Lower leg skin (tissue), 3 donors: ENCODE measurements at regions not wholly inside any gene's neighbourhood (a gene's known extent, or its start where the extent isn't known, plus 50 kb on each side); places are given as distances from the start of the nearest gene placed in this dataset.

Source experiments
- CTCF ChIP-seq, 3 donors: fragments of 450-650 bp; IDR thresholded peaks; one replicate each; pipeline ENCODE4 v1.5.1; 2016; ENCODE audit warnings: antibody characterized with exemption in 3 of 3, mild to moderate bottlenecking in 3 of 3, moderate library complexity in 2 of 3
- POLR2A ChIP-seq, 2 donors: fragments of 450-650 bp; IDR thresholded peaks; one replicate each; pipeline ENCODE4 v1.6.1; 2016 to 2017; ENCODE audit warnings: antibody characterized with exemption in 2 of 2, mild to moderate bottlenecking in 1 of 2, moderate library complexity in 1 of 2

GRCh38 chr12:25717552-25717951, 164.5 kb upstream of the LMNTD1 start:
- TF ChIP-seq CTCF (IDR thresholded peaks at IDR 0.05) (no peak), POLR2A (IDR thresholded peaks at IDR 0.05) (no peak)
